Activated CD4-positive, alpha-beta T cell treated with anti-CD3 and anti-CD28 coated beads for 4 hours (primary cell): ENCODE measurements at regions not wholly inside any gene's neighbourhood (a gene's known extent, or its start where the extent isn't known, plus 50 kb on each side); places are given as distances from the start of the nearest gene placed in this dataset.
"Not testable (repeated sequence)": the region's sequence is repeated elsewhere in the genome, so short reads cannot be mapped to it uniquely, and the experiment has no call there.

Source experiments
- DNase-seq, 2 donors: peaks; one replicate each; pipeline ENCODE4 v3.0.0-alpha.2; 2020

DNA sequence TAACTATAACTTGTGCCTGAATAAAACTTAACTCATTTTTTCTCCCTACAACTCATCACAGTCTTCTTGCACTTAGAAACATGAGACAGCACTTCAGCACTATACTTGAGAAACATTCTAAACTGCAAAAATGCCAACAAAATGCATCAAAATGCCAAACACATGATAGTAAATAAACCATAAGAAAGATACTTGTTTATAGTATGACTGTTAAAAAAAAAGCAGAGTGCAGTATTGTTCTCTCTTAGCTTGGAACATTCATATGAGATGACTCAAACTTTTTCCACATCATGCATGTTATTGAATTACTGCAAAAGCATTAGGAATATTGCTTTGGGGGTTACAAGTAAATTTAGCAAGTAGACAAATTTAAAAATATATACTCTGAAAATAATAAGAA is 135.7 kb upstream of the ANXA10 start:
- no peak for DNase-seq

DNA sequence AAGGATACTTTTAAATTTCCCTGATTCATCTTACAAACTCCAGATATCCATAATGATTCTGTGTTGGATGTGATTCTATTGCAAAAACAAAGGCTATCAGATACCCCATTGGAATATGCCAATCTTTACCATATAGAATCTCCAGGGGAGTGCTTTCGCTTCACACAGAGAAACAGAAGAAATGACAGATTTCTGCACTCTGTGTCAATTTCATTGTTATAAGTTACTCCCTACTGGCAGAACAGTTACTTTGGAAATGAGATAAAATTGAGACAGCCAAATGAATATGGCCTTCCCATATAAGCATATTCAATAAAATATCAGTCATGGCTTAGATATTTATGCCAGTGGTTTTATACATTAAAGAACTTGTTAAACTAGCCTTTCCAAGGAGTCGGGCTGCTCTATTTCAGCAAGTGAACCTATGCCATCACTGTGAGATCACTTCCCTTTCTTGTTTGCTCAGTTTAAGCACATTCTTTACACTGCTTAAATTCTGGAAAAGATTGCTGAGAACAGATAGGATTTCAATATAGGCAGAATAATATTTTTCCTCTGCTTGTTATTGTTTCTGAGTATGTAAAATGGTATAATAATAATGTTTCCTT is 127.5 kb upstream of the ANXA10 start:
- no peak for DNase-seq

DNA sequence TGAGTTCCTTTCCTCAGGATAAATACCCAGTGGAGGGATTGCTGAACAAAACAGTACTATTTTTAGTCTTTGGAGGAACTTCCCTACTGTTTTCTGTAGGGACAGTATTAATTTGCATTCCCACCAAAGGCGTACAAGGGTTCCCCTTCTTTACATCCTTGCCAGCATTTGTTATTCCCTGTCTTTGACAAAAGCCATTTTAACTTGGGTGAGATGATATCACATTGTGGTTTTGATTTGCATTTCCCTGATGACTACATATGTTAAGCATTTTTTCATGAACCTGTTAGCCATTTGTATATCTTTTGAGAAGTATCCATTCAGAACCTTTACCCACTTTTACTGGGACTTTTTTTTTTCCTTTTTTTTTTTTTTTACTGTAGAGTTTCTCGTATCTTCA is 126.2 kb upstream of the ANXA10 start:
- DNase-seq, result no peak

DNA sequence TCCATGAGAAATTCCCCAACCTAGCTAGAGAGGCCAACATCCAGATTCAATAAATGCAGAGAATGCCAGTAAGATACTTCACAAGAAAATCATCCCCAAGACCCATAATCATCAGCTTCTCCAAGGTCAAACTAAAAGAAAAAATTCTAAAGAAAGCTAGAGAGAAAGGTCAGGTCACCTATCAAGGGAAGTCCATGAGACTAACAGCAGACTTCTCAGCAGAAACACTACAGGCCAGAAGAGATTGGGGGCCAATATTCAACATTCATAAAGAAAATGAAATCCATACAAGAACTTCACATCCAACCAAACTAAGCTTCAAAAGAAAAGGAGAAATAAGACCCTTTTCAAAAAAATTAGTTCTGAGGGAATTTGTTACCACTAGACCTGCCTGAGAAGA is 118.8 kb upstream of the ANXA10 start:
- no peak for DNase-seq

DNA sequence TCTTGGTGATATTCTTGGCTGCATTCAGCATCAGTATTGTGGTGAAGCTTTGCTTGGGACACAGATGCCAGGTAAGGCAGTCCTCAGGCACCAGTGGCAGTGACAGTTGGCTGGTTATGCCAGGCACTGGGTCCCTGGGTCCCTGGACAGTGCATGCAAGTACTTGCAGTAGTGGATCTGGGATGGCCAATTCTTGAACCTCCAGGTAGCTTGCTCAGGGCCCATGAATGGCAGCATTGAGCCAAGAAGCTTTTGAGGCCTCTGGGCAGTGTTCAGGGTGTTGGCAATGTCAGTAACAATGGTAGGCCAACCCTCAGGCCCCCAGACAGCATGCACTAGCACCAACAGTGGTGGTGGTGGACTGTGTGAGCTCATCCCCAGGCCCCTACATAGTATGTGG is 106.8 kb upstream of the ANXA10 start:
- no peak for DNase-seq

DNA sequence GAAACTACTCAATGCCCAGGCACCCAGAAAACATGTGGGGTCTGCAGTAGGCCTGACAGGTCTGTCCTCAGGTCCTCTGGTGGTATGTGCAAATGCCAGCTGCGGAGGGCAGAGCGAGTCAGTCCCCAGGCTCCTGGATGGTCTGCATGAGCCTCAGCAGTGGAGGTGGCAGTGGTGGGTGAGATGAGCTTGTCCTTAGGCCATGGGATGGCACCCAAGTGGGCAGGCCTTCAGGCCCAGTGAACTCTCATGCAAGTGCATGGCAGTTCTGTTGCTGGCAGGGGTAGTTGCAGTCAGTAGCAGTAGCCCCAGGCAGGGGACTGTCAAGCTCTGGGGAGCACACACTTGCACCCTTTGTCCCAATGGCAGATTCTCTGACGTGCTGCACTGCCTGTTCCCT is 106.3 kb upstream of the ANXA10 start:
- DNase-seq, result no peak

DNA sequence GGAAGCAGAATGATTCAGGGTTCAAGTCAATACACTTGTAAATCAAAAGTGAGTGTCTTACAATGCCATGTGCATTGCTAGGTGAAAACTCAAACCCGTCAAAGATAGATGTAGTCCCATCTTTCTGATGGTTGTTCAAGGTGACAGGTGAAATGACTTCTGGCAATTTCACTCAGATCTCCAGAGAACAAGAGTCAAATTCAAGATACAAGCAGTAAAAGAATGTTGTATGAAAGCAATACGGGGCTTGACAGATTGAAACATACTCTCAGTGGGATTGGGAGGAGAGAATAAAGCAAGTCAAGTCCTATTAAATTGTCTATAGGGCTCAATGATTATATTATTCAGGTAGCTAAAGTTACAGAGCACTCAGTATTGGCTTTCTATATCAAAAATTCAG is 105.1 kb upstream of the ANXA10 start:
- no peak for DNase-seq

DNA sequence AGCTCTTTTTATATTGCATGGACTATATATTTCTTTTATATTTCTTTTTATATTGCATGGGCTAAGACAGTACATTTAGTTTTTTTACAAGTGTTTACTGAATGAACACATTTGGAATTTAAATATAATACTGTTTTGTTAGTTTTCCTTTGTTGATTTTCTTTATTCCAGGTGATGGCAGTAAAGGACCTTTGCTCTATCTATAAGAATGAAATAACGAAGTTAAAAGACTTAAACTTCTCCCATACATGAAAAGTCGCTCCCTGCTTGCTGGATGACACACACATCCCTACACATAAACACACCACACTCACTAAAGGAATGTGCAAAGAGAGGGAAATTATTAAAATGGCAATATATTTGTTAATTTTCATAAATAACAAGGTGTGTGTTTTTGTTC is 102.5 kb upstream of the ANXA10 start:
- no peak for DNase-seq

DNA sequence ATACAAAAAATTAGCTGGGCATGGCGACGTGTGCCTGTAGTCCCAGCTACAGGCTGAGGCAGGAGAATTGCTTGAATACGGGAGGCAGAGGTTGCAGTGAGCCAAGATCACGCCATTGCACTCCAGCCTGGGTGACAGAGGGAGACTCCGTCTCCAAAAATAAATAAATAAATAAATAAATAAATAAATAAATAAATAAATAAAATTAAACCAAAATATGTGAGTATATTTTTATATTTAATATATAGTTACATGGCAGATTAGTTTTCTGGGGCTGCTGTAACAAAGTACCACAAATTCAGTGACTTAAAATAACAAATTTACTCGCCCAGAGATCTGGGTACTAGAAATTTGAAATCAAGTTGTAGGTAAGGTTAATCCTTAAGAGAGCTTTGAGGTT is 84.2 kb upstream of the ANXA10 start:
- DNase-seq, result not testable (repeated sequence)

DNA sequence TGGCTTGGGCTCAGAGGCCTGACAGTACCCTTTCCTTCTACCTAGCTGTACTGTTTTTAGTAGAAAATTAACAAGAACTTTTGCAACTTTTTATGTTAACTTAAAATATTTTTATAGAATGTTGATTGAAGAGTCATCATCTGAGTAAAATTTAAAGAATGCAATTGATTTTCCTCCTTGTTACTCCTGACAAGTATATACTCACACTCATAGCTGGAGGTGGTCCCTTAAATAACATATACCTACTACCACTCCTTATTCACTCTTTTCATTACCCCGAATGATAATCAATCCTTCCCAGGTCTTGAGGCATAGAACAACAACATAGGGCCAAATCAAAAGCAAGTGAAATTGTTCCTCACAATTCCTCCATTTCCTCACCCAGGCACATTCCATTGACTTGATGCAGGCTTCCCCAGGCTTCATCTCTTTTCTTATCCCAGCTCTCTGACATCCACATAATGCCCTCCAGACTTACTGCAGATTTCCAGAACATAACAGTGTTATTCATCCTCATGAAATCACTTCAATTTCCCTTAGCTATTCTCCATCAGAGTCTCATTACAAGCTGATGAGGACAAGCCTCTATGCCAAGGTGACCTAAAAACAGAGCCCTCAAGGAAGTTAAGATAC is 73.2 kb upstream of the ANXA10 start:
- no peak for DNase-seq

DNA sequence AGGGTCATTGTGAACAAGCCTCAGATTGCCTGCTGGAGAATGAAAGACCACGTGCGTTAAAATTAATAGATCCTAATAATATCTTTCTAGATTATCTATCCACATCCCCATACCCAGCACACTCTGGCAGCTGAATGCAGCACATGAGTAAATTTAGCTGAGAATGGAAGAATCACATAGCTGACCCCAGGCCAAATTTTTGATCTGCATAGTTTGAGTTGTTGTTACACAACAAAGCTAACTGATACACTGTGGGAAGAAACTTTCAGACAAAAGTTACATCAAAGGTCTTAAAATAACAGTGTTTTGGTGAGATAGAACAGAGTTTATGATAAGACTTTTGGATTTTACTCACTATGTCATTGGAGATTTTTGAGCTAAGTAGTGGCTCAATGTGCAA is 72.4 kb upstream of the ANXA10 start:
- no peak for DNase-seq

DNA sequence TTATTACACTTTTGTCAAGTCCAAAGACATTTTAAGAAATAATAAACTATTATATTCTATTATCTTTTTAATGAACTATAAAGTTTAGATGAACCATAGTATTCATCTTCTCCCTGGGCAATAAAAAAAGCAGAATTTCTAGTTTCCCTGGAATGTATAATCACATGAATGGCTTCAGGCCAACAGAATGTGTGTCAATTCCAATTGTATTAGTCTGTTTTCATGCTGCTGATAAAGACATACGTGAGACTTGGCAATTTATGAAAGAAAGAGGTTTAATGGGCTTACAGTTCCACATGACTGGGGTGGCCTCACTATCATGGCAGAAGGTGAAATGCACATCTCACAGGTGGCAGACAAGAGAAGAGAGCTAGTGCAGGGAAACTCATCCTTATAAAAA is 70.7 kb upstream of the ANXA10 start:
- DNase-seq, result no peak

DNA sequence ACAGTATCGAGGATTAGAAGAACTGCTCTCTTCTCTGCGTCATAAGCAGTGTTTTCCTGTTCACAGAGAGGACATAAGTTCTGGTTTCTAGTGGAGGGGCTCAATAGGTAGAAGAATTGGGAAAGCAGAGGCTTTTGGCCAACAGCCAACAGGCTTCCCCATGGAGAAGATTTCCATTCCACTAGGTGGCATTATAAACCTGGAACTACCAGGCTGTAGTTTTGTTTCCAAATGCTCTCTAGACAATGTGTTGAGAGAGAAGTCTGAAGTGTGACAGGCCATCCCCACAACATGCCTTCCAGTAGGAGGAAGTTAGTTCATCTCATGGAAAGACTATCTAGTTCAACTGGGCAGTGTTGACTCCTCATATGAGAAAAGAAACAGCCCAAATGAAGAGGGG is 63.8 kb upstream of the ANXA10 start:
- DNase-seq, result no peak

DNA sequence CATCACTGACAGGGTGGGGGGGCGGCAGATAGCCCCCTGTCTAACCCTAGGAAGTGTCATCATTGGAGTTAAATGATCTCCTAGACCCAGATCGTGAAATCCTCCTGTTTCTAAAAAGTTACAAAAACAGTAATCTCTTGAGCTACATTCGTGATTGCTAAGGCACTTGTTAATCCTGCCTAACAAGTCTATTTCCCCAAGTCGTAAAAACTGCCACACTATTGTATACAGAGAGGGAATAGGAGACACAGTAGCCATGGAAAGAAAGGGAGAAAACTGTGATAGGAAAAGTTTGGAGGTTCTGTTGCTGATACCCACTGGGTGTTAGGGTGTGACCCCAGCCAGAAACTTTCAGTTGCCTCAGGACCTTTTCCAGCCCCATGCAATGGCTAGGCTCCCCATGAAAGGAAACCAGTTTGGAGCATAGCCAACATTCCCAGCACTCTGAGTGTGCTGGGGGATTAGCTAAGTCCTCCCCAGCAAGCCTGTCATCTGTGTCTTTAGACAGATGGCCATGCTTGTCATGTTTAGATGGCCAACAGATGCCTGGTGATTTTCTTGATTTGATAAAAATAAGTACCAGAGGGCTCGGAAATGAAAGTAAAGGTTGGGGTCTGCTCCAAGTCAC is 63.3 kb upstream of the ANXA10 start:
- no peak for DNase-seq

DNA sequence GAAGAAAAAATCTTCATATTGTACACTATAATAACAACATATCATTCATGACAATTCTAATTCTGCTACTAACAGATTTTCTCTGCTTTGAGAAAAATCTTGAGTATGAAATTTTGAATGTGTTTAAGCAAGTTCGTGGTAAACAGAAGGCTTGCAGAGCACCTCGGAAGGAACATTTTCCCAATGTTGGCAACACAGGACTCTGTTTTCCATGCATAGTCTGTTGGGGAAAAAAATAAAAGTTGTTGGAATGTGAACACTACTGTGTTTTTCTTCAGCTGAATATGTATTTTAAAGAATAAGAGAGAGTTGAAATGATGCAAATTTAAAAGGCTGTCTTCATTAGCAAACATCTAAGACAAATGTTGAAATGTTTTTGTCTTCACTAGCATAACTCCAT is 54.7 kb upstream of the ANXA10 start:
- DNase-seq, result no peak

DNA sequence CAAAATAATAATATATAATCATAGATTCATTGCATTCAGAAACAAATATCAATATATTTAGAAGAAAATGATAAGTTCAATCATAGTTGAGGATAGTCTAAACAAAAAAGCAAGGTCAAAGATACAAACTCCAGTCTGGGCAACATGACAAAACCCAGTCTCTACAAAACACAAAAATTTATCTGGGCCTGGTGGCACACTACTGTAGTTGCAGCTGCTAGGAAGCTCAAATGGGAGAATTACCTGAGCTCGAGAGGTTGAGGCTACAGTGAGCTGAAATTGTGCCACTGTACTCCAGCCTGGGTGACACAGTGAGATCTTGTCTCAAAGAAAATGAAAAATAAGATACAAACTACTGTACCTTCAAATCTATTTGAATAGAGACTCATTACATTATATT is 52.7 kb upstream of the ANXA10 start:
- DNase-seq, result no peak
